H9 (cell line): ENCODE measurements at regions not wholly inside any gene's neighbourhood (a gene's known extent, or its start where the extent isn't known, plus 50 kb on each side); places are given as distances from the start of the nearest gene placed in this dataset.

Experiments
- DNase-seq: peaks from one replicate; pipeline ENCODE4 v3.0.0-alpha.2; 2017
- H2AFZ ChIP-seq: one replicate; pipeline ENCODE4 v1.6.1; 2013; ENCODE audit warnings: mild to moderate bottlenecking, low read length, control low read depth, moderate library complexity
- H2AK5ac ChIP-seq: 2 replicates; pipeline ENCODE4 v1.6.1; 2013; ENCODE audit warnings: low read length, control low read depth, mixed read lengths; ENCODE audit not compliant: insufficient read length
- H2BK120ac ChIP-seq: one replicate; pipeline ENCODE4 v1.6.1; 2013; ENCODE audit warnings: low read depth, mild to moderate bottlenecking, low read length, control low read depth, inconsistent platforms; ENCODE audit not compliant: poor library complexity, severe bottlenecking
- H2BK12ac ChIP-seq: 2 replicates; pipeline ENCODE4 v1.6.1; 2013; ENCODE audit warnings: low read length, control low read depth, mixed read lengths, low read depth; ENCODE audit not compliant: insufficient read length
- H2BK15ac ChIP-seq: 2 replicates; pipeline ENCODE4 v1.6.1; 2013; ENCODE audit warnings: low read depth, low read length, control low read depth
- H2BK20ac ChIP-seq: one replicate; pipeline ENCODE4 v1.6.1; 2013; ENCODE audit warnings: low read depth, mild to moderate bottlenecking, low read length, control low read depth, inconsistent platforms; ENCODE audit not compliant: poor library complexity, severe bottlenecking
- H2BK5ac ChIP-seq: 2 replicates; pipeline ENCODE4 v1.6.1; 2013; ENCODE audit warnings: low read length, control low read depth, mixed read lengths; ENCODE audit not compliant: insufficient read length
- H3K14ac ChIP-seq: 2 replicates; pipeline ENCODE4 v1.6.1; 2013; ENCODE audit warnings: low read length, control low read depth; ENCODE audit not compliant: insufficient read depth
- H3K18ac ChIP-seq: 2 replicates; pipeline ENCODE4 v1.6.1; 2013; ENCODE audit warnings: low read depth, mild to moderate bottlenecking, mixed read lengths, low read length, control low read depth; ENCODE audit not compliant: insufficient read length
- H3K23ac ChIP-seq: 2 replicates; pipeline ENCODE4 v1.6.1; 2013; ENCODE audit warnings: low read length, control low read depth, mixed read lengths, low read depth; ENCODE audit not compliant: insufficient read length
- H3K23me2 ChIP-seq: 2 replicates; pipeline ENCODE4 v1.6.1; 2013; ENCODE audit warnings: low read depth, mild to moderate bottlenecking, mixed read lengths, low read length, control low read depth; ENCODE audit not compliant: insufficient read length, poor library complexity, severe bottlenecking
- H3K27ac ChIP-seq: 2 replicates; pipeline ENCODE4 v1.5.1; 2013; ENCODE audit warnings: low read length, control low read depth, mixed read lengths, low read depth; ENCODE audit not compliant: insufficient read length
- H3K27me3 ChIP-seq: 2 replicates; pipeline ENCODE4 v1.6.1; 2013; ENCODE audit warnings: low read length, control low read depth, inconsistent platforms; ENCODE audit not compliant: insufficient read depth
- H3K4ac ChIP-seq: 2 replicates; pipeline ENCODE4 v1.6.1; 2013; ENCODE audit warnings: low read depth, mild to moderate bottlenecking, control low read depth, inconsistent platforms, low read length, moderate library complexity
- H3K4me1 ChIP-seq: 2 replicates; pipeline ENCODE4 v1.6.1; 2013; ENCODE audit warnings: low read length, control low read depth, inconsistent platforms; ENCODE audit not compliant: insufficient read depth
- H3K4me2 ChIP-seq: 2 replicates; pipeline ENCODE4 v1.6.1; 2013; ENCODE audit warnings: low read length, control low read depth, mixed read lengths; ENCODE audit not compliant: insufficient read length, insufficient read depth
- H3K56ac ChIP-seq: 2 replicates; pipeline ENCODE4 v1.6.1; 2013; ENCODE audit warnings: low read depth, mild to moderate bottlenecking, mixed read lengths, low read length, control low read depth; ENCODE audit not compliant: insufficient read length
- H3K79me1 ChIP-seq: 2 replicates; pipeline ENCODE4 v1.6.1; 2013; ENCODE audit warnings: low read depth, mild to moderate bottlenecking, moderate library complexity, low read length, control low read depth, inconsistent platforms; ENCODE audit not compliant: insufficient read depth, poor library complexity, severe bottlenecking
- H3K79me2 ChIP-seq: 2 replicates; pipeline ENCODE4 v1.6.1; 2013; ENCODE audit warnings: low read length, control low read depth, inconsistent platforms; ENCODE audit not compliant: insufficient read depth
- H3K9ac ChIP-seq: 2 replicates; pipeline ENCODE4 v1.6.1; 2013; ENCODE audit warnings: low read length, control low read depth, mixed read lengths; ENCODE audit not compliant: insufficient read length; ENCODE audit errors: extremely low read depth
- H3K9me3 ChIP-seq: one replicate; pipeline ENCODE4 v1.6.1; 2013; ENCODE audit warnings: low read depth, low read length, inconsistent platforms; ENCODE audit not compliant: control insufficient read depth
- H3T11ph ChIP-seq: one replicate; pipeline ENCODE4 v1.6.1; 2013; ENCODE audit warnings: mild to moderate bottlenecking, low read length, control low read depth, inconsistent platforms
- H4K20me1 ChIP-seq: one replicate; pipeline ENCODE4 v1.6.1; 2013; ENCODE audit not compliant: control insufficient read depth, insufficient read length, insufficient read depth
- H4K5ac ChIP-seq: 2 replicates; pipeline ENCODE4 v1.6.1; 2013; ENCODE audit warnings: low read depth, mild to moderate bottlenecking, mixed read lengths, low read length, control low read depth; ENCODE audit not compliant: insufficient read length
- H4K8ac ChIP-seq: replicated peaks from 2 replicates; pipeline ENCODE4 v1.6.1; 2013; ENCODE audit warnings: low read length, control low read depth, mixed read lengths, low read depth; ENCODE audit not compliant: insufficient read length
- H4K91ac ChIP-seq: 2 replicates; pipeline ENCODE4 v1.6.1; 2013; ENCODE audit warnings: low read depth, mild to moderate bottlenecking, moderate library complexity, mixed read lengths, low read length, control low read depth; ENCODE audit not compliant: insufficient read length
- H3K27ac Mint-ChIP-seq, 3 experiments: 2 replicates in 2 of 3; 3 replicates in 1 of 3; pipeline ENCODE4 v1.8.0; 2020 to 2021; ENCODE audit warnings: mixed read lengths in 3 of 3, mild to moderate bottlenecking in 1 of 3, moderate library complexity in 1 of 3
- H3K27me3 Mint-ChIP-seq: 2 replicates; pipeline ENCODE4 v1.8.0; 2021; ENCODE audit warnings: low read depth, mild to moderate bottlenecking, moderate library complexity, mixed read lengths
- H3K36me3 Mint-ChIP-seq, 3 experiments: 2 replicates in 2 of 3; 3 replicates in 1 of 3; pipeline ENCODE4 v1.8.0; 2020 to 2021; ENCODE audit warnings: low read depth in 3 of 3, mixed read lengths in 3 of 3; ENCODE audit not compliant: insufficient read depth in 1 of 3
- H3K4me1 Mint-ChIP-seq, 2 experiments: 2 replicates each; pipeline ENCODE4 v1.8.0; 2020; ENCODE audit warnings: mixed read lengths in 2 of 2
- H3K4me3 Mint-ChIP-seq, 2 experiments: 2 replicates in 1 of 2; 3 replicates in 1 of 2; pipeline ENCODE4 v1.8.0; 2020 to 2021; ENCODE audit warnings: mild to moderate bottlenecking in 2 of 2, mixed read lengths in 2 of 2, moderate library complexity in 1 of 2
- H3K9me3 Mint-ChIP-seq, 2 experiments: 2 replicates in 1 of 2; 3 replicates in 1 of 2; pipeline ENCODE4 v1.8.0; 2020; ENCODE audit warnings: mild to moderate bottlenecking in 2 of 2, mixed read lengths in 2 of 2, moderate library complexity in 1 of 2
- WGBS: extraction: QIAGEN DNeasy Blood & Tissue Kit; methylation state at CpG from one replicate; pipeline ENCODE4 v1.1.7; 2013; ENCODE audit warnings: missing lambda C conversion rate, low lambda C conversion rate, mixed read lengths; ENCODE audit not compliant: insufficient read length; ENCODE audit errors: extremely low coverage; 5-methylcytosine and 5-hydroxymethylcytosine counted together
- TF ChIP-seq, protein P1 (sequence below): fragments of 200-600 bp; sonication (generic); conservative IDR thresholded peaks from 3 replicates; pipeline ENCODE4 v1.8.0; 2021; ENCODE audit warnings: antibody characterized with exemption, mild to moderate bottlenecking

DNA sequence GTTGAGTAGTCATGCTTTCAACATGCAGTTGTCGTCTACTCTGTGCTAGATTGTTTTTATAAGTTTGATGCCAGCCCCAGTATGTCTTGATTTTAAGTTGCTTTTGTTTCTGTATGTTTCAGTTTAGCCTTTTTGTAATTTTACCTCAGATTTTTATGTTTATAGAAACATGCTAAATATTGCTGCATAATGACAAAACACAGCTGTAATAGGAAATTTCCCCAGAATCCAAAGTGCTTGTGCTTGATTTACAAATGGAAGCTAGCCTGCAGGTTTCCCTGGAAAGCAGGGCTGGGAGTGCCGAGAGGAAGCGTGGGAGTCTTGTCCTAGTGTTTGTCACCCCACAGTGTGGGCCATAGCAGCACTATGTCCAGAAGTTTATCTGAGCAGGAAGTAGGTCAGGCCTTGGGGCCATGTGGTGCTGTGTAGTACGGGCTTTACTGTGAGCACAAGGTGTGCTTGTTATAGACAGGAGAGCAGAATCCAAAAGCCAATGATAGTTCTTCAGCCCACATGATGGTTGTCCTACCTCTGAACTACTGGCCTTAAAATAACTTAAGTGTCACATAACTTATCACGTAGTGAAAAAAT is 100.0 kb upstream of the NREP start:
- no peak overlapping the region for H2BK15ac ChIP-seq
- no peak overlapping the region for H3K27ac ChIP-seq
- H2BK12ac ChIP-seq: no peak overlapping the region
- no peak overlapping the region for H4K8ac ChIP-seq
- no peak overlapping the region for H3T11ph ChIP-seq
- no peak overlapping the region for H3K23ac ChIP-seq
- no peak overlapping the region for H4K5ac ChIP-seq
- H4K91ac ChIP-seq: no peak overlapping the region
- no peak overlapping the region for H2BK20ac ChIP-seq
- no peak overlapping the region for H3K14ac ChIP-seq
- H2AK5ac ChIP-seq: no peak overlapping the region
- no peaks in the 10 kb centered on the region for H3K9me3 ChIP-seq
- no peaks in the 10 kb centered on the region for H3K9me3 Mint-ChIP-seq
- H3K4me1 Mint-ChIP-seq: peaks cover 13 to 18% of the 10 kb centered on the region in 2 experiments
- no peak overlapping the region for H2BK5ac ChIP-seq
- H3K4me3 Mint-ChIP-seq: no peak overlapping the region
- no peaks in the 10 kb centered on the region for H3K79me1 ChIP-seq
- no peak overlapping the region for H3K18ac ChIP-seq
- H3K9ac ChIP-seq: no peak overlapping the region
- H2AFZ ChIP-seq: no peak overlapping the region
- no peak overlapping the region for H3K56ac ChIP-seq
- no peaks in the 10 kb centered on the region for H3K36me3 Mint-ChIP-seq
- TF ChIP-seq, protein P1, sequence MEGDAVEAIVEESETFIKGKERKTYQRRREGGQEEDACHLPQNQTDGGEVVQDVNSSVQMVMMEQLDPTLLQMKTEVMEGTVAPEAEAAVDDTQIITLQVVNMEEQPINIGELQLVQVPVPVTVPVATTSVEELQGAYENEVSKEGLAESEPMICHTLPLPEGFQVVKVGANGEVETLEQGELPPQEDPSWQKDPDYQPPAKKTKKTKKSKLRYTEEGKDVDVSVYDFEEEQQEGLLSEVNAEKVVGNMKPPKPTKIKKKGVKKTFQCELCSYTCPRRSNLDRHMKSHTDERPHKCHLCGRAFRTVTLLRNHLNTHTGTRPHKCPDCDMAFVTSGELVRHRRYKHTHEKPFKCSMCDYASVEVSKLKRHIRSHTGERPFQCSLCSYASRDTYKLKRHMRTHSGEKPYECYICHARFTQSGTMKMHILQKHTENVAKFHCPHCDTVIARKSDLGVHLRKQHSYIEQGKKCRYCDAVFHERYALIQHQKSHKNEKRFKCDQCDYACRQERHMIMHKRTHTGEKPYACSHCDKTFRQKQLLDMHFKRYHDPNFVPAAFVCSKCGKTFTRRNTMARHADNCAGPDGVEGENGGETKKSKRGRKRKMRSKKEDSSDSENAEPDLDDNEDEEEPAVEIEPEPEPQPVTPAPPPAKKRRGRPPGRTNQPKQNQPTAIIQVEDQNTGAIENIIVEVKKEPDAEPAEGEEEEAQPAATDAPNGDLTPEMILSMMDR: no peak
- peak overlapping the region in 1 of 3 experiments; percentile 25; a peak in 1 of 7 replicates for H3K27ac Mint-ChIP-seq
- no peak overlapping the region for H3K4ac ChIP-seq
- H3K27me3 ChIP-seq: no peaks in the 10 kb centered on the region
- H3K79me2 ChIP-seq: no peaks in the 10 kb centered on the region
- no CpG with 5 or more reads among the region's 5 CpGs for WGBS
- H3K23me2 ChIP-seq: no peaks in the 10 kb centered on the region
- H4K20me1 ChIP-seq: no peaks in the 10 kb centered on the region
- H2BK120ac ChIP-seq: no peak overlapping the region
- H3K27me3 Mint-ChIP-seq: no peaks in the 10 kb centered on the region
- no peak for DNase-seq
- no peaks in the 10 kb centered on the region; the same call in 1 of the 2 replicates for H3K4me1 ChIP-seq
- H3K4me2 ChIP-seq: no peak overlapping the region
